GM18858 (cell line): ENCODE measurements at regions not wholly inside any gene's neighbourhood (a gene's known extent, or its start where the extent isn't known, plus 50 kb on each side); places are given as distances from the start of the nearest gene placed in this dataset.
"Not testable (repeated sequence)": the region's sequence is repeated elsewhere in the genome, so short reads cannot be mapped to it uniquely, and the experiment has no call there.

Experiments
- ATAC-seq: cut with Tn5 transposase; IDR thresholded peaks from one replicate; pipeline ENCODE4 v1.9.1; 2021; ENCODE audit not compliant: unreplicated experiment

- ATAC-seq: no peak
These were observed 533.5 kb downstream of the RBFOX1 start for GRCh38 chr16:7866144-7866543.

GRCh38 chr16:7865393-7865792, 532.7 kb downstream of the RBFOX1 start:
- not testable (repeated sequence) for ATAC-seq

GRCh38 chr16:7861891-7862582, 529.4 kb downstream of the RBFOX1 start:
- no peak for ATAC-seq

- no peak for ATAC-seq
These were observed 520.6 kb downstream of the RBFOX1 start for GRCh38 chr16:7853197-7853596.

GRCh38 chr16:7849841-7850240, 517.2 kb downstream of the RBFOX1 start:
- no peak for ATAC-seq

- ATAC-seq: no peak
These were observed 510.6 kb downstream of the RBFOX1 start for GRCh38 chr16:7843261-7843660.

GRCh38 chr16:7839568-7839967, 506.9 kb downstream of the RBFOX1 start:
- no peak for ATAC-seq

GRCh38 chr16:7834771-7835431, 502.3 kb downstream of the RBFOX1 start:
- ATAC-seq: no peak

GRCh38 chr16:7820816-7821215, 488.2 kb downstream of the RBFOX1 start:
- ATAC-seq: no peak

- ATAC-seq: no peak
These were observed 473.2 kb downstream of the RBFOX1 start for GRCh38 chr16:7805686-7806396.

GRCh38 chr16:7804635-7805195, 472.1 kb downstream of the RBFOX1 start:
- ATAC-seq: no peak

GRCh38 chr16:7792346-7792745, 459.7 kb downstream of the RBFOX1 start:
- ATAC-seq: no peak

- no peak for ATAC-seq
These were observed 458.5 kb downstream of the RBFOX1 start for GRCh38 chr16:7791028-7791590.

GRCh38 chr16:7775072-7775488, 442.4 kb downstream of the RBFOX1 start:
- ATAC-seq: no peak

- ATAC-seq: no peak
These were observed 440.1 kb downstream of the RBFOX1 start for GRCh38 chr16:7772722-7773121.

- ATAC-seq: not testable (repeated sequence)
These were observed 436.4 kb downstream of the RBFOX1 start for GRCh38 chr16:7769091-7769490.

GRCh38 chr16:7765079-7765550, 432.5 kb downstream of the RBFOX1 start:
- no peak for ATAC-seq

GRCh38 chr16:7763111-7763510, 430.5 kb downstream of the RBFOX1 start:
- ATAC-seq: no peak
